ENCODE measurements at regions not wholly inside any gene's neighbourhood (a gene's known extent, or its start where the extent isn't known, plus 50 kb on each side); places are given as distances from the start of the nearest gene placed in this dataset.

DNA sequence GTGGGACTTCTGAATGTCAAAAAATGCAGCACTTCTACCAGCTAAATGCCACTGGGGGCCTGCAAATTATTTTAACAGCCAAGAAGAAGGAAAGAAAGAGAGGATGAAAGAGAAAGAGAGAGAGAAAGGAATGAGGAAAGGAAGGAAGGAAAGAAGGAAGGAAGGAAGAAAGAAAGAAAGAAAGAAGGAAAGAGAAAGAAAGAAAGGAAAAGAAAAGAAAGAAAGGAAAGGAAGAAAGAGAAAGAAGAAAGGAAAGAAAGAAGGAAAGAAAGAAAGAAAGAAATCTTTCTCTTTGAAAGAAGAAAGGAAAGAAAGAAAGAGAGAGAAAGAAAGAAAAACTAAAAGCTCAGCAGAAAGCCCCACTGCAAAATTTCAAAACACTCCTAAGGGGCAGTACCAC is 69.2 kb upstream of the SV2C start:
- Histone ChIP-seq H3K4me1 (ENCODE audit: insufficient read depth) (no peaks in the 10 kb centered on the region), H3K27me3 (ENCODE audit: insufficient read depth) (no peaks in the 10 kb centered on the region), H3K4me3 (no peak overlapping the region), H4K20me1 (replicated peaks; ENCODE audit: insufficient read depth) (no peaks in the 10 kb centered on the region), H3F3A (replicated peaks; ENCODE audit: low read depth) (no peaks in the 10 kb centered on the region), H3K79me2 (replicated peaks; ENCODE audit: insufficient read depth) (no peaks in the 10 kb centered on the region), H3K27ac (ENCODE audit: low read depth) (no peak overlapping the region), H3K36me3 (ENCODE audit: insufficient read depth) (no peaks in the 10 kb centered on the region), H3K9me2 (ENCODE audit: insufficient read depth) (peaks cover 3% of the 10 kb centered on the region; the same call in 1 of the 2 replicates), H2AFZ (no peak overlapping the region), H3K4me2 (no peak overlapping the region)
- H3K27me3 Mint-ChIP-seq (ENCODE audit: insufficient read depth, low read depth, poor library complexity): peaks cover 3% of the 10 kb centered on the region
- H3K4me3 Mint-ChIP-seq: no peak overlapping the region
- DNase-seq (ENCODE audit: low spot score) (no peak), ATAC-seq (no peak)
- no peak overlapping the region for H3K27ac Mint-ChIP-seq
- no peak for TF ChIP-seq JUNB (IDR thresholded peaks at IDR 0.05; ENCODE audit: unreplicated experiment)
- TF ChIP-seq, protein P1, sequence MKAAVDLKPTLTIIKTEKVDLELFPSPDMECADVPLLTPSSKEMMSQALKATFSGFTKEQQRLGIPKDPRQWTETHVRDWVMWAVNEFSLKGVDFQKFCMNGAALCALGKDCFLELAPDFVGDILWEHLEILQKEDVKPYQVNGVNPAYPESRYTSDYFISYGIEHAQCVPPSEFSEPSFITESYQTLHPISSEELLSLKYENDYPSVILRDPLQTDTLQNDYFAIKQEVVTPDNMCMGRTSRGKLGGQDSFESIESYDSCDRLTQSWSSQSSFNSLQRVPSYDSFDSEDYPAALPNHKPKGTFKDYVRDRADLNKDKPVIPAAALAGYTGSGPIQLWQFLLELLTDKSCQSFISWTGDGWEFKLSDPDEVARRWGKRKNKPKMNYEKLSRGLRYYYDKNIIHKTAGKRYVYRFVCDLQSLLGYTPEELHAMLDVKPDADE (IDR thresholded peaks at IDR 0.05): no peak
- TF ChIP-seq, protein P2, sequence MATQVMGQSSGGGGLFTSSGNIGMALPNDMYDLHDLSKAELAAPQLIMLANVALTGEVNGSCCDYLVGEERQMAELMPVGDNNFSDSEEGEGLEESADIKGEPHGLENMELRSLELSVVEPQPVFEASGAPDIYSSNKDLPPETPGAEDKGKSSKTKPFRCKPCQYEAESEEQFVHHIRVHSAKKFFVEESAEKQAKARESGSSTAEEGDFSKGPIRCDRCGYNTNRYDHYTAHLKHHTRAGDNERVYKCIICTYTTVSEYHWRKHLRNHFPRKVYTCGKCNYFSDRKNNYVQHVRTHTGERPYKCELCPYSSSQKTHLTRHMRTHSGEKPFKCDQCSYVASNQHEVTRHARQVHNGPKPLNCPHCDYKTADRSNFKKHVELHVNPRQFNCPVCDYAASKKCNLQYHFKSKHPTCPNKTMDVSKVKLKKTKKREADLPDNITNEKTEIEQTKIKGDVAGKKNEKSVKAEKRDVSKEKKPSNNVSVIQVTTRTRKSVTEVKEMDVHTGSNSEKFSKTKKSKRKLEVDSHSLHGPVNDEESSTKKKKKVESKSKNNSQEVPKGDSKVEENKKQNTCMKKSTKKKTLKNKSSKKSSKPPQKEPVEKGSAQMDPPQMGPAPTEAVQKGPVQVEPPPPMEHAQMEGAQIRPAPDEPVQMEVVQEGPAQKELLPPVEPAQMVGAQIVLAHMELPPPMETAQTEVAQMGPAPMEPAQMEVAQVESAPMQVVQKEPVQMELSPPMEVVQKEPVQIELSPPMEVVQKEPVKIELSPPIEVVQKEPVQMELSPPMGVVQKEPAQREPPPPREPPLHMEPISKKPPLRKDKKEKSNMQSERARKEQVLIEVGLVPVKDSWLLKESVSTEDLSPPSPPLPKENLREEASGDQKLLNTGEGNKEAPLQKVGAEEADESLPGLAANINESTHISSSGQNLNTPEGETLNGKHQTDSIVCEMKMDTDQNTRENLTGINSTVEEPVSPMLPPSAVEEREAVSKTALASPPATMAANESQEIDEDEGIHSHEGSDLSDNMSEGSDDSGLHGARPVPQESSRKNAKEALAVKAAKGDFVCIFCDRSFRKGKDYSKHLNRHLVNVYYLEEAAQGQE (IDR thresholded peaks at IDR 0.05; ENCODE audit: unreplicated experiment): no peak
- no peak for TF ChIP-seq POLR2AphosphoS5 (IDR thresholded peaks at IDR 0.05; ENCODE audit: low read depth)
- TF ChIP-seq, protein P3, sequence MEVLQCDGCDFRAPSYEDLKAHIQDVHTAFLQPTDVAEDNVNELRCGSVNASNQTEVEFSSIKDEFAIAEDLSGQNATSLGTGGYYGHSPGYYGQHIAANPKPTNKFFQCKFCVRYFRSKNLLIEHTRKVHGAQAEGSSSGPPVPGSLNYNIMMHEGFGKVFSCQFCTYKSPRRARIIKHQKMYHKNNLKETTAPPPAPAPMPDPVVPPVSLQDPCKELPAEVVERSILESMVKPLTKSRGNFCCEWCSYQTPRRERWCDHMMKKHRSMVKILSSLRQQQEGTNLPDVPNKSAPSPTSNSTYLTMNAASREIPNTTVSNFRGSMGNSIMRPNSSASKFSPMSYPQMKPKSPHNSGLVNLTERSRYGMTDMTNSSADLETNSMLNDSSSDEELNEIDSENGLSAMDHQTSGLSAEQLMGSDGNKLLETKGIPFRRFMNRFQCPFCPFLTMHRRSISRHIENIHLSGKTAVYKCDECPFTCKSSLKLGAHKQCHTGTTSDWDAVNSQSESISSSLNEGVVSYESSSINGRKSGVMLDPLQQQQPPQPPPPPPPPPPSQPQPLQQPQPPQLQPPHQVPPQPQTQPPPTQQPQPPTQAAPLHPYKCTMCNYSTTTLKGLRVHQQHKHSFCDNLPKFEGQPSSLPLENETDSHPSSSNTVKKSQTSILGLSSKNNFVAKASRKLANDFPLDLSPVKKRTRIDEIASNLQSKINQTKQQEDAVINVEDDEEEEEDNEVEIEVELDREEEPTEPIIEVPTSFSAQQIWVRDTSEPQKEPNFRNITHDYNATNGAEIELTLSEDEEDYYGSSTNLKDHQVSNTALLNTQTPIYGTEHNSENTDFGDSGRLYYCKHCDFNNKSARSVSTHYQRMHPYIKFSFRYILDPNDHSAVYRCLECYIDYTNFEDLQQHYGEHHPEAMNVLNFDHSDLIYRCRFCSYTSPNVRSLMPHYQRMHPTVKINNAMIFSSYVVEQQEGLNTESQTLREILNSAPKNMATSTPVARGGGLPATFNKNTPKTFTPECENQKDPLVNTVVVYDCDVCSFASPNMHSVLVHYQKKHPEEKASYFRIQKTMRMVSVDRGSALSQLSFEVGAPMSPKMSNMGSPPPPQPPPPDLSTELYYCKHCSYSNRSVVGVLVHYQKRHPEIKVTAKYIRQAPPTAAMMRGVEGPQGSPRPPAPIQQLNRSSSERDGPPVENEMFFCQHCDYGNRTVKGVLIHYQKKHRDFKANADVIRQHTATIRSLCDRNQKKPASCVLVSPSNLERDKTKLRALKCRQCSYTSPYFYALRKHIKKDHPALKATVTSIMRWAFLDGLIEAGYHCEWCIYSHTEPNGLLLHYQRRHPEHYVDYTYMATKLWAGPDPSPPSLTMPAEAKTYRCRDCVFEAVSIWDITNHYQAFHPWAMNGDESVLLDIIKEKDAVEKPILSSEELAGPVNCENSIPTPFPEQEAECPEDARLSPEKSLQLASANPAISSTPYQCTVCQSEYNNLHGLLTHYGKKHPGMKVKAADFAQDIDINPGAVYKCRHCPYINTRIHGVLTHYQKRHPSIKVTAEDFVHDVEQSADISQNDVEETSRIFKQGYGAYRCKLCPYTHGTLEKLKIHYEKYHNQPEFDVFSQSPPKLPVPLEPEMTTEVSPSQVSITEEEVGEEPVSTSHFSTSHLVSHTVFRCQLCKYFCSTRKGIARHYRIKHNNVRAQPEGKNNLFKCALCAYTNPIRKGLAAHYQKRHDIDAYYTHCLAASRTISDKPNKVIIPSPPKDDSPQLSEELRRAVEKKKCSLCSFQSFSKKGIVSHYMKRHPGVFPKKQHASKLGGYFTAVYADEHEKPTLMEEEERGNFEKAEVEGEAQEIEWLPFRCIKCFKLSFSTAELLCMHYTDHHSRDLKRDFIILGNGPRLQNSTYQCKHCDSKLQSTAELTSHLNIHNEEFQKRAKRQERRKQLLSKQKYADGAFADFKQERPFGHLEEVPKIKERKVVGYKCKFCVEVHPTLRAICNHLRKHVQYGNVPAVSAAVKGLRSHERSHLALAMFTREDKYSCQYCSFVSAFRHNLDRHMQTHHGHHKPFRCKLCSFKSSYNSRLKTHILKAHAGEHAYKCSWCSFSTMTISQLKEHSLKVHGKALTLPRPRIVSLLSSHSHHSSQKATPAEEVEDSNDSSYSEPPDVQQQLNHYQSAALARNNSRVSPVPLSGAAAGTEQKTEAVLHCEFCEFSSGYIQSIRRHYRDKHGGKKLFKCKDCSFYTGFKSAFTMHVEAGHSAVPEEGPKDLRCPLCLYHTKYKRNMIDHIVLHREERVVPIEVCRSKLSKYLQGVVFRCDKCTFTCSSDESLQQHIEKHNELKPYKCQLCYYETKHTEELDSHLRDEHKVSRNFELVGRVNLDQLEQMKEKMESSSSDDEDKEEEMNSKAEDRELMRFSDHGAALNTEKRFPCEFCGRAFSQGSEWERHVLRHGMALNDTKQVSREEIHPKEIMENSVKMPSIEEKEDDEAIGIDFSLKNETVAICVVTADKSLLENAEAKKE (CRISPR knock-in tag; IDR thresholded peaks at IDR 0.05): no peak
- no peak for TF ChIP-seq NANOG (IDR thresholded peaks at IDR 0.05; ENCODE audit: borderline replicate concordance)
- no peak for TF ChIP-seq STAT1 (IDR thresholded peaks at IDR 0.05; ENCODE audit: unreplicated experiment)
- no peak for TF ChIP-seq CREB1 (CRISPR knock-in tag; IDR thresholded peaks at IDR 0.05; ENCODE audit: low read depth)
- TF ChIP-seq, protein P4, sequence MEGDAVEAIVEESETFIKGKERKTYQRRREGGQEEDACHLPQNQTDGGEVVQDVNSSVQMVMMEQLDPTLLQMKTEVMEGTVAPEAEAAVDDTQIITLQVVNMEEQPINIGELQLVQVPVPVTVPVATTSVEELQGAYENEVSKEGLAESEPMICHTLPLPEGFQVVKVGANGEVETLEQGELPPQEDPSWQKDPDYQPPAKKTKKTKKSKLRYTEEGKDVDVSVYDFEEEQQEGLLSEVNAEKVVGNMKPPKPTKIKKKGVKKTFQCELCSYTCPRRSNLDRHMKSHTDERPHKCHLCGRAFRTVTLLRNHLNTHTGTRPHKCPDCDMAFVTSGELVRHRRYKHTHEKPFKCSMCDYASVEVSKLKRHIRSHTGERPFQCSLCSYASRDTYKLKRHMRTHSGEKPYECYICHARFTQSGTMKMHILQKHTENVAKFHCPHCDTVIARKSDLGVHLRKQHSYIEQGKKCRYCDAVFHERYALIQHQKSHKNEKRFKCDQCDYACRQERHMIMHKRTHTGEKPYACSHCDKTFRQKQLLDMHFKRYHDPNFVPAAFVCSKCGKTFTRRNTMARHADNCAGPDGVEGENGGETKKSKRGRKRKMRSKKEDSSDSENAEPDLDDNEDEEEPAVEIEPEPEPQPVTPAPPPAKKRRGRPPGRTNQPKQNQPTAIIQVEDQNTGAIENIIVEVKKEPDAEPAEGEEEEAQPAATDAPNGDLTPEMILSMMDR (conservative IDR thresholded peaks at IDR 0.05; ENCODE audit: low read depth in 2 of 2): no peak
- TF ChIP-seq ZNF114 (CRISPR knock-in tag; IDR thresholded peaks at IDR 0.05): no peak
- no peaks in the 10 kb centered on the region for H3K4me1 Mint-ChIP-seq
- no peaks in the 10 kb centered on the region for H3K9me3 Mint-ChIP-seq
- no peaks in the 10 kb centered on the region for H3K36me3 Mint-ChIP-seq (ENCODE audit: low read depth)
